GM23338 (cell line): ENCODE measurements at regions not wholly inside any gene's neighbourhood (a gene's known extent, or its start where the extent isn't known, plus 50 kb on each side); places are given as distances from the start of the nearest gene placed in this dataset.
A peak's percentile ranks its signal among the peaks of the same experiment; 100 is the strongest.

Experiments used
- ATAC-seq: fragments of 200-7000 bp; cut with Tn5 transposase; 3 replicates; pipeline ENCODE4 v1.9.1; 2020
- DNase-seq: peaks from one replicate; pipeline ENCODE4 v3.0.0-alpha.2; 2015; ENCODE audit warnings: low spot score
- H2AFZ ChIP-seq: fragments of 200-600 bp; sonication (generic); 2 replicates; pipeline ENCODE4 v1.8.0; 2016; ENCODE audit warnings: antibody characterized with exemption, mild to moderate bottlenecking, moderate library complexity
- H3F3A ChIP-seq: fragments of 200-600 bp; sonication (generic); replicated peaks from 2 replicates; pipeline ENCODE4 v1.8.0; 2017; ENCODE audit warnings: antibody characterized with exemption, mixed run types, low read depth
- H3K27ac ChIP-seq: fragments of 200-600 bp; sonication (generic); 2 replicates; pipeline ENCODE4 v1.6.1; 2016; ENCODE audit warnings: low read depth
- H3K27me3 ChIP-seq: fragments of 200-600 bp; sonication (generic); 2 replicates; pipeline ENCODE4 v1.8.0; 2016; ENCODE audit warnings: mild to moderate bottlenecking, mixed run types, moderate library complexity; ENCODE audit not compliant: insufficient read depth
- H3K36me3 ChIP-seq: fragments of 200-600 bp; sonication (generic); 2 replicates; pipeline ENCODE4 v1.8.0; 2016; ENCODE audit warnings: mild to moderate bottlenecking; ENCODE audit not compliant: insufficient read depth
- H3K4me1 ChIP-seq: fragments of 200-600 bp; sonication (generic); 2 replicates; pipeline ENCODE4 v1.8.0; 2016; ENCODE audit warnings: mild to moderate bottlenecking, moderate library complexity; ENCODE audit not compliant: insufficient read depth
- H3K4me2 ChIP-seq: fragments of 200-600 bp; sonication (generic); 2 replicates; pipeline ENCODE4 v1.7.1; 2017; ENCODE audit warnings: mixed run types
- H3K4me3 ChIP-seq: fragments of 200-600 bp; sonication (generic); 2 replicates; pipeline ENCODE4 v1.6.1; 2016; ENCODE audit warnings: mixed run types
- H3K79me2 ChIP-seq: fragments of 200-600 bp; sonication (generic); replicated peaks from 2 replicates; pipeline ENCODE4 v1.8.0; 2017; ENCODE audit warnings: mild to moderate bottlenecking; ENCODE audit not compliant: insufficient read depth
- H3K9me2 ChIP-seq: fragments of 200-600 bp; sonication (generic); 2 replicates; pipeline ENCODE4 v1.8.0; 2017; ENCODE audit not compliant: insufficient read depth
- H4K20me1 ChIP-seq: fragments of 200-600 bp; sonication (generic); replicated peaks from 2 replicates; pipeline ENCODE4 v1.8.0; 2017; ENCODE audit warnings: mild to moderate bottlenecking; ENCODE audit not compliant: insufficient read depth
- H3K27ac Mint-ChIP-seq: 2 replicates; pipeline ENCODE4 v1.8.0; 2020; ENCODE audit warnings: inconsistent platforms, mild to moderate bottlenecking, moderate library complexity, mixed read lengths
- H3K27me3 Mint-ChIP-seq: 3 replicates; pipeline ENCODE4 v1.8.0; 2022; ENCODE audit warnings: low read depth, mild to moderate bottlenecking, moderate library complexity, mixed read lengths, inconsistent platforms; ENCODE audit not compliant: insufficient read depth, poor library complexity
- H3K36me3 Mint-ChIP-seq: 3 replicates; pipeline ENCODE4 v1.8.0; 2021; ENCODE audit warnings: low read depth, mild to moderate bottlenecking, inconsistent platforms, moderate library complexity, mixed read lengths
- H3K4me1 Mint-ChIP-seq: 3 replicates; pipeline ENCODE4 v1.8.0; 2020; ENCODE audit warnings: mild to moderate bottlenecking, inconsistent platforms, mixed read lengths
- H3K4me3 Mint-ChIP-seq: 3 replicates; pipeline ENCODE4 v1.8.0; 2021; ENCODE audit warnings: moderate library complexity, mild to moderate bottlenecking, inconsistent platforms, mixed read lengths
- H3K9me3 Mint-ChIP-seq: 3 replicates; pipeline ENCODE4 v1.8.0; 2020; ENCODE audit warnings: moderate library complexity, mild to moderate bottlenecking, inconsistent platforms, mixed read lengths
- CTCF ChIP-seq, 2 experiments: fragments of 200-600 bp in 1 of 2; sonication (generic) in 1 of 2; conservative IDR thresholded peaks; 2 replicates each; pipeline versions ENCODE4 v1.5.1 to v1.6.1; 2016 to 2017; ENCODE audit warnings: antibody characterized with exemption in 2 of 2, low read depth in 2 of 2, mild to moderate bottlenecking in 2 of 2, moderate library complexity in 1 of 2
- EZH2 ChIP-seq: fragments of 200-600 bp; sonication (generic); IDR thresholded peaks from one replicate; pipeline ENCODE4 v1.8.0; 2017; ENCODE audit warnings: antibody characterized with exemption, mild to moderate bottlenecking, low read depth; ENCODE audit not compliant: unreplicated experiment
- STAT1 ChIP-seq: IDR thresholded peaks from one replicate; pipeline ENCODE4 v1.6.1; 2016; ENCODE audit warnings: antibody characterized with exemption; ENCODE audit not compliant: unreplicated experiment
- ZNF114 ChIP-seq: fragments of 250-450 bp; sonication (Bioruptor Pico); IDR thresholded peaks from 2 replicates; pipeline ENCODE4 v1.5.0; 2020; ENCODE audit warnings: mild to moderate bottlenecking, moderate library complexity
- ZNF331 ChIP-seq: fragments of 250-450 bp; sonication (Bioruptor Pico); IDR thresholded peaks from 2 replicates; pipeline ENCODE4 v1.5.0; 2020; ENCODE audit warnings: low read depth, mild to moderate bottlenecking, moderate library complexity
- TF ChIP-seq, protein P1 (sequence below): IDR thresholded peaks from 2 replicates; pipeline ENCODE4 v1.6.1; 2016; ENCODE audit warnings: antibody characterized with exemption
- TF ChIP-seq, protein P2 (sequence below): fragments of 250-450 bp; sonication (Bioruptor Pico); IDR thresholded peaks from 2 replicates; pipeline ENCODE4 v1.5.0; 2020; ENCODE audit warnings: mild to moderate bottlenecking, moderate library complexity

- TF ChIP-seq STAT1 = no peak
- TF ChIP-seq CTCF (conservative IDR thresholded peaks at IDR 0.05; ENCODE audit: low read depth in 2 of 2) = no peak
- TF ChIP-seq, protein P1, sequence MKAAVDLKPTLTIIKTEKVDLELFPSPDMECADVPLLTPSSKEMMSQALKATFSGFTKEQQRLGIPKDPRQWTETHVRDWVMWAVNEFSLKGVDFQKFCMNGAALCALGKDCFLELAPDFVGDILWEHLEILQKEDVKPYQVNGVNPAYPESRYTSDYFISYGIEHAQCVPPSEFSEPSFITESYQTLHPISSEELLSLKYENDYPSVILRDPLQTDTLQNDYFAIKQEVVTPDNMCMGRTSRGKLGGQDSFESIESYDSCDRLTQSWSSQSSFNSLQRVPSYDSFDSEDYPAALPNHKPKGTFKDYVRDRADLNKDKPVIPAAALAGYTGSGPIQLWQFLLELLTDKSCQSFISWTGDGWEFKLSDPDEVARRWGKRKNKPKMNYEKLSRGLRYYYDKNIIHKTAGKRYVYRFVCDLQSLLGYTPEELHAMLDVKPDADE = no peak
- no peak for TF ChIP-seq EZH2
- TF ChIP-seq ZNF331 (CRISPR knock-in tag) = no peak
- TF ChIP-seq ZNF114 (CRISPR knock-in tag) = no peak
These were observed 79.4 kb upstream of the PITX2 start (continued) for GRCh38 chr4:110702326-110702725.

DNA sequence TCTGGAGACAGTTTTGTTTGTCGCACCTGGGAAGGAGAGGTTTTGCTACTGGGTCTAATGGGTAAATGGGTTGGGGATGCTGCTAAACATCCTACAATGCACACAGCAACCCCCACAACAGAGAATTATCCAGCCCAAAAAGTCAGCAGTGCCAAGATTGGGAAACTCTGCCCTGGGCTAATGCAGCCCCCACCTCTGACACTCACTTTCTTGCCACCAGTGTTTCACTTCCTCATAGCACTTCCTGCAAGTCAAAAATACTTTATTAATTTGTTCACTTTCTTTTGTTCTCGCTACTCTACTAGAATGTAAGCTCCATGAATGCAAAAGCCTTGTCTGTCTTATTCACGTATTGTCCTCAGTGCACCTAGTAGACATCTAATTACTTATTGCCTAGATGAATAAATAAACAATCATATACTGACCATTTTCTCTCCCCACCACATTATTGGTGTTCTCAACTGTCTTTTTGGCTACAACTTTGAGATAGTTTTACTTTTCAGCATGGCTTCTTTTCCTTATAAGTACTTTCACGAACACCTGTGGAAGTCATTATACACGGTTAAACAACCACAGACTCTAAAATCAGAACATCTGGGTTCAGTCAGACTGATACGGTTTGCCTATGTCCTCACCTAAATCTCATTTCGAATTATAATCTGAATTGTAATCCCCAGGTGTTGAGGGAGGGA, 82.0 kb upstream of the PITX2 start:
- Histone ChIP-seq H3K36me3 (no peaks in the 10 kb centered on the region), H3K27me3 (no peaks in the 10 kb centered on the region), H3K4me1 (peaks cover 13% of the 10 kb centered on the region), H3K4me3 (no peak overlapping the region), H3K27ac (no peak overlapping the region), H3K4me2 (no peak overlapping the region), H2AFZ (peak overlapping the region; percentile 53; the same call in 1 of the 2 replicates), H3F3A (no peaks in the 10 kb centered on the region), H3K9me2 (no peaks in the 10 kb centered on the region), H4K20me1 (no peaks in the 10 kb centered on the region), H3K79me2 (no peaks in the 10 kb centered on the region)
- no peak overlapping the region for H3K4me3 Mint-ChIP-seq
- no peak for TF ChIP-seq CTCF (conservative IDR thresholded peaks at IDR 0.05; ENCODE audit: low read depth in 2 of 2)
- TF ChIP-seq, protein P2, sequence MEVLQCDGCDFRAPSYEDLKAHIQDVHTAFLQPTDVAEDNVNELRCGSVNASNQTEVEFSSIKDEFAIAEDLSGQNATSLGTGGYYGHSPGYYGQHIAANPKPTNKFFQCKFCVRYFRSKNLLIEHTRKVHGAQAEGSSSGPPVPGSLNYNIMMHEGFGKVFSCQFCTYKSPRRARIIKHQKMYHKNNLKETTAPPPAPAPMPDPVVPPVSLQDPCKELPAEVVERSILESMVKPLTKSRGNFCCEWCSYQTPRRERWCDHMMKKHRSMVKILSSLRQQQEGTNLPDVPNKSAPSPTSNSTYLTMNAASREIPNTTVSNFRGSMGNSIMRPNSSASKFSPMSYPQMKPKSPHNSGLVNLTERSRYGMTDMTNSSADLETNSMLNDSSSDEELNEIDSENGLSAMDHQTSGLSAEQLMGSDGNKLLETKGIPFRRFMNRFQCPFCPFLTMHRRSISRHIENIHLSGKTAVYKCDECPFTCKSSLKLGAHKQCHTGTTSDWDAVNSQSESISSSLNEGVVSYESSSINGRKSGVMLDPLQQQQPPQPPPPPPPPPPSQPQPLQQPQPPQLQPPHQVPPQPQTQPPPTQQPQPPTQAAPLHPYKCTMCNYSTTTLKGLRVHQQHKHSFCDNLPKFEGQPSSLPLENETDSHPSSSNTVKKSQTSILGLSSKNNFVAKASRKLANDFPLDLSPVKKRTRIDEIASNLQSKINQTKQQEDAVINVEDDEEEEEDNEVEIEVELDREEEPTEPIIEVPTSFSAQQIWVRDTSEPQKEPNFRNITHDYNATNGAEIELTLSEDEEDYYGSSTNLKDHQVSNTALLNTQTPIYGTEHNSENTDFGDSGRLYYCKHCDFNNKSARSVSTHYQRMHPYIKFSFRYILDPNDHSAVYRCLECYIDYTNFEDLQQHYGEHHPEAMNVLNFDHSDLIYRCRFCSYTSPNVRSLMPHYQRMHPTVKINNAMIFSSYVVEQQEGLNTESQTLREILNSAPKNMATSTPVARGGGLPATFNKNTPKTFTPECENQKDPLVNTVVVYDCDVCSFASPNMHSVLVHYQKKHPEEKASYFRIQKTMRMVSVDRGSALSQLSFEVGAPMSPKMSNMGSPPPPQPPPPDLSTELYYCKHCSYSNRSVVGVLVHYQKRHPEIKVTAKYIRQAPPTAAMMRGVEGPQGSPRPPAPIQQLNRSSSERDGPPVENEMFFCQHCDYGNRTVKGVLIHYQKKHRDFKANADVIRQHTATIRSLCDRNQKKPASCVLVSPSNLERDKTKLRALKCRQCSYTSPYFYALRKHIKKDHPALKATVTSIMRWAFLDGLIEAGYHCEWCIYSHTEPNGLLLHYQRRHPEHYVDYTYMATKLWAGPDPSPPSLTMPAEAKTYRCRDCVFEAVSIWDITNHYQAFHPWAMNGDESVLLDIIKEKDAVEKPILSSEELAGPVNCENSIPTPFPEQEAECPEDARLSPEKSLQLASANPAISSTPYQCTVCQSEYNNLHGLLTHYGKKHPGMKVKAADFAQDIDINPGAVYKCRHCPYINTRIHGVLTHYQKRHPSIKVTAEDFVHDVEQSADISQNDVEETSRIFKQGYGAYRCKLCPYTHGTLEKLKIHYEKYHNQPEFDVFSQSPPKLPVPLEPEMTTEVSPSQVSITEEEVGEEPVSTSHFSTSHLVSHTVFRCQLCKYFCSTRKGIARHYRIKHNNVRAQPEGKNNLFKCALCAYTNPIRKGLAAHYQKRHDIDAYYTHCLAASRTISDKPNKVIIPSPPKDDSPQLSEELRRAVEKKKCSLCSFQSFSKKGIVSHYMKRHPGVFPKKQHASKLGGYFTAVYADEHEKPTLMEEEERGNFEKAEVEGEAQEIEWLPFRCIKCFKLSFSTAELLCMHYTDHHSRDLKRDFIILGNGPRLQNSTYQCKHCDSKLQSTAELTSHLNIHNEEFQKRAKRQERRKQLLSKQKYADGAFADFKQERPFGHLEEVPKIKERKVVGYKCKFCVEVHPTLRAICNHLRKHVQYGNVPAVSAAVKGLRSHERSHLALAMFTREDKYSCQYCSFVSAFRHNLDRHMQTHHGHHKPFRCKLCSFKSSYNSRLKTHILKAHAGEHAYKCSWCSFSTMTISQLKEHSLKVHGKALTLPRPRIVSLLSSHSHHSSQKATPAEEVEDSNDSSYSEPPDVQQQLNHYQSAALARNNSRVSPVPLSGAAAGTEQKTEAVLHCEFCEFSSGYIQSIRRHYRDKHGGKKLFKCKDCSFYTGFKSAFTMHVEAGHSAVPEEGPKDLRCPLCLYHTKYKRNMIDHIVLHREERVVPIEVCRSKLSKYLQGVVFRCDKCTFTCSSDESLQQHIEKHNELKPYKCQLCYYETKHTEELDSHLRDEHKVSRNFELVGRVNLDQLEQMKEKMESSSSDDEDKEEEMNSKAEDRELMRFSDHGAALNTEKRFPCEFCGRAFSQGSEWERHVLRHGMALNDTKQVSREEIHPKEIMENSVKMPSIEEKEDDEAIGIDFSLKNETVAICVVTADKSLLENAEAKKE (CRISPR knock-in tag) = no peak
- DNase-seq = no peak
- no peak overlapping the region for H3K27ac Mint-ChIP-seq
- no peak for ATAC-seq
- H3K9me3 Mint-ChIP-seq = no peaks in the 10 kb centered on the region; the same call in 2 of the 3 replicates
- H3K27me3 Mint-ChIP-seq = no peaks in the 10 kb centered on the region
- no peaks in the 10 kb centered on the region for H3K36me3 Mint-ChIP-seq
- H3K4me1 Mint-ChIP-seq = peaks cover 3% of the 10 kb centered on the region; the same call in 2 of the 3 replicates
